ENCODE measurements at regions not wholly inside any gene's neighbourhood (a gene's known extent, or its start where the extent isn't known, plus 50 kb on each side); places are given as distances from the start of the nearest gene placed in this dataset.

DNA sequence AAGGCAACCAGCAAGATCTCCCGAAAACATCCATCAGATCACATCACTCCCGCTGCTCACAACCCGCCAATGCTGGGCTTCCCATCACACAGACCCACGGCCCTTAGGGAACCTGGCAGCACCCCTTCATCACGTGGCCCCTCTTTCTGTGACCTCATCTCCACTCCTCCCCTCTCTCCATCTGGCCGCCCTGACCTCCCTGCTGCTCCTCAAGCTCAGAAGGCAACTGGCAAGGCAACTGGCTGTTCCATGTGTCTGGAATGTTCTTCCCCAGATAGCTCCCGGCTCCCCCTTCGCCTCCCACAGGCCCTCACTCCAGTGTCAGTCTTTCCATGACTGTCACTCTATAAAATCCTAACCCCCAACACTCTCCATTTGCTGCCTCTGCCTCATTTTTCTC, 113.0 kb upstream of the ERG start:
- TF ChIP-seq HDAC1 (IDR thresholded peaks at IDR 0.05) (no peak), POLR2A (conservative IDR thresholded peaks at IDR 0.05) (no peak), CREB1 (IDR thresholded peaks at IDR 0.05) (no peak), CREB1 (CRISPR knock-in tag; IDR thresholded peaks at IDR 0.05) (no peak), NFXL1 (CRISPR knock-in tag; IDR thresholded peaks at IDR 0.05) (no peak)
- TF ChIP-seq, protein P1, sequence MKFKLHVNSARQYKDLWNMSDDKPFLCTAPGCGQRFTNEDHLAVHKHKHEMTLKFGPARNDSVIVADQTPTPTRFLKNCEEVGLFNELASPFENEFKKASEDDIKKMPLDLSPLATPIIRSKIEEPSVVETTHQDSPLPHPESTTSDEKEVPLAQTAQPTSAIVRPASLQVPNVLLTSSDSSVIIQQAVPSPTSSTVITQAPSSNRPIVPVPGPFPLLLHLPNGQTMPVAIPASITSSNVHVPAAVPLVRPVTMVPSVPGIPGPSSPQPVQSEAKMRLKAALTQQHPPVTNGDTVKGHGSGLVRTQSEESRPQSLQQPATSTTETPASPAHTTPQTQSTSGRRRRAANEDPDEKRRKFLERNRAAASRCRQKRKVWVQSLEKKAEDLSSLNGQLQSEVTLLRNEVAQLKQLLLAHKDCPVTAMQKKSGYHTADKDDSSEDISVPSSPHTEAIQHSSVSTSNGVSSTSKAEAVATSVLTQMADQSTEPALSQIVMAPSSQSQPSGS (CRISPR knock-in tag; IDR thresholded peaks at IDR 0.05): no peak
- TF ChIP-seq, protein P2, sequence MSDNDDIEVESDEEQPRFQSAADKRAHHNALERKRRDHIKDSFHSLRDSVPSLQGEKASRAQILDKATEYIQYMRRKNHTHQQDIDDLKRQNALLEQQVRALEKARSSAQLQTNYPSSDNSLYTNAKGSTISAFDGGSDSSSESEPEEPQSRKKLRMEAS (CRISPR knock-in tag; IDR thresholded peaks at IDR 0.05): no peak
